ENCODE measurements at regions not wholly inside any gene's neighbourhood (a gene's known extent, or its start where the extent isn't known, plus 50 kb on each side); places are given as distances from the start of the nearest gene placed in this dataset.

GRCh38 chr3:127102587-127102986, 90.3 kb upstream of the PRR23E start:
- DNase-seq (ENCODE audit: low read depth) = no peak
- H3K4me3 ChIP-seq (ENCODE audit: low read depth, low read length) = no peak overlapping the region
- TF ChIP-seq CTCF (IDR thresholded peaks at IDR 0.05; ENCODE audit: low read depth, low read length, missing control alignments) = no peak
- in situ Hi-C loops (cut with HindIII; ENCODE audit: low sequenced_read_pairs) = no loop called here

- in situ Hi-C loops (cut with HindIII; ENCODE audit: low sequenced_read_pairs) = no loop called here
- no peak for DNase-seq (ENCODE audit: low read depth)
- H3K4me3 ChIP-seq (ENCODE audit: low read depth, low read length) = no peak overlapping the region
- no peak for TF ChIP-seq CTCF (IDR thresholded peaks at IDR 0.05; ENCODE audit: low read depth, low read length, missing control alignments)
Measured at GRCh38 chr3:127103080-127103479, 89.9 kb upstream of the PRR23E start.

GRCh38 chr3:127104586-127104985, 88.3 kb upstream of the PRR23E start:
- in situ Hi-C loops (cut with HindIII; ENCODE audit: low sequenced_read_pairs) = no loop called here
- no peak for TF ChIP-seq CTCF (IDR thresholded peaks at IDR 0.05; ENCODE audit: low read depth, low read length, missing control alignments)
- DNase-seq (ENCODE audit: low read depth) = no peak

GRCh38 chr3:127105587-127105986, 87.3 kb upstream of the PRR23E start:
- DNase-seq (ENCODE audit: low read depth) = no peak
- no peak for TF ChIP-seq CTCF (IDR thresholded peaks at IDR 0.05; ENCODE audit: low read depth, low read length, missing control alignments)
- in situ Hi-C loops (cut with HindIII; ENCODE audit: low sequenced_read_pairs) = no loop called here
- H3K4me3 ChIP-seq (ENCODE audit: low read depth, low read length) = no peak overlapping the region

More at GRCh38 chr3:127104586-127104985, 88.3 kb upstream of the PRR23E start:
- H3K4me3 ChIP-seq (ENCODE audit: low read depth, low read length) = no peak overlapping the region

- DNase-seq (ENCODE audit: low read depth) = no peak
- TF ChIP-seq CTCF (IDR thresholded peaks at IDR 0.05; ENCODE audit: low read depth, low read length, missing control alignments) = no peak
- no peak overlapping the region for H3K4me3 ChIP-seq (ENCODE audit: low read depth, low read length)
- in situ Hi-C loops (cut with HindIII; ENCODE audit: low sequenced_read_pairs) = no loop called here
Measured at GRCh38 chr3:127106053-127106452, 86.9 kb upstream of the PRR23E start.

- no peak overlapping the region for H3K4me3 ChIP-seq (ENCODE audit: low read depth, low read length)
- in situ Hi-C loops (cut with HindIII; ENCODE audit: low sequenced_read_pairs) = no loop called here
- no peak for TF ChIP-seq CTCF (IDR thresholded peaks at IDR 0.05; ENCODE audit: low read depth, low read length, missing control alignments)
Measured at GRCh38 chr3:127106456-127106855, 86.5 kb upstream of the PRR23E start.

GRCh38 chr3:127107002-127107401, 85.9 kb upstream of the PRR23E start:
- no peak overlapping the region for H3K4me3 ChIP-seq (ENCODE audit: low read depth, low read length)
- in situ Hi-C loops (cut with HindIII; ENCODE audit: low sequenced_read_pairs) = no loop called here
- DNase-seq (ENCODE audit: low read depth) = no peak
- no peak for TF ChIP-seq CTCF (IDR thresholded peaks at IDR 0.05; ENCODE audit: low read depth, low read length, missing control alignments)

More at GRCh38 chr3:127106456-127106855, 86.5 kb upstream of the PRR23E start:
- no peak for DNase-seq (ENCODE audit: low read depth)

Measured in astrocyte of the cerebellum (primary cell).